Bronchial epithelial cell (primary cell): ENCODE measurements at regions not wholly inside any gene's neighbourhood (a gene's known extent, or its start where the extent isn't known, plus 50 kb on each side); places are given as distances from the start of the nearest gene placed in this dataset.

Experiments used
- DNase-seq: peaks from one replicate; pipeline ENCODE4 v3.0.0-alpha.2; 2010; ENCODE audit warnings: low read depth
- FAIRE-seq: peaks from 2 replicates; lab custom pipeline; 2011; peaks lifted over from hg19 to GRCh38; lab: Jason Lieb, UNC
- H3K27me3 ChIP-seq: 2 replicates; pipeline ENCODE4 v1.5.1; 2011; ENCODE audit warnings: low read length; ENCODE audit not compliant: control insufficient read depth, insufficient read depth
- H3K36me3 ChIP-seq: 2 replicates; pipeline ENCODE4 v1.5.1; 2011; ENCODE audit warnings: low read length; ENCODE audit not compliant: control insufficient read depth, insufficient read depth
- H3K4me3 ChIP-seq: 2 replicates; pipeline ENCODE4 v1.5.1; 2011; ENCODE audit warnings: mild to moderate bottlenecking, low read depth, low read length, control low read depth
- CTCF ChIP-seq: IDR thresholded peaks from 2 replicates; pipeline ENCODE4 v1.5.1; 2011; ENCODE audit warnings: mild to moderate bottlenecking, moderate library complexity, low read length, control low read depth, inconsistent platforms; ENCODE audit not compliant: insufficient read depth, severe bottlenecking

- DNase-seq (no peak), FAIRE-seq (no peak)
- Histone ChIP-seq H3K36me3 (no peaks in the 10 kb centered on the region), H3K4me3 (no peak overlapping the region), H3K27me3 (no peaks in the 10 kb centered on the region)
- no peak for TF ChIP-seq CTCF
Observed at GRCh38 chr16:72680732-72681131, 367.2 kb downstream of the ZFHX3 start.

DNA sequence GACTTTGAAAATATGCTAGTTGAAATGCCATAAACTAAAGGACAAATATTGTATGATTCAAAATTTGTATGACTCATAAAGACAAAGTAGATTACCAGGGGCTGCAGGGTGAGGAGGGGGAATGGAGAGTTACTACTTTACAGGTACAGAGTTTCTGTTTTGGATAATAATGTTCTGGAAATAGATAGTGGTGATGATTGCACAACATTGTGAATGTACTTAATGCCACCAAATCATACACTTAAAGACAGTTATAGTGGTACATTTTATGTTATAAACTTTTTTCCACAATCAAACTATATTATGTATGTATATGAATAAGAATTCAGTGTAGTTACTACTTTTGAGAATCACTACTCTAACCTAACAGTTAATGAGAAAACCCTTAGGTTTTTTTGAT, 368.1 kb downstream of the ZFHX3 start:
- no peaks in the 10 kb centered on the region for H3K27me3 ChIP-seq
- no peak for DNase-seq
- no peak for FAIRE-seq
- TF ChIP-seq CTCF, result no peak
- H3K4me3 ChIP-seq, result no peak overlapping the region
- H3K36me3 ChIP-seq, result no peaks in the 10 kb centered on the region

GRCh38 chr16:72677662-72678447, 370.1 kb downstream of the ZFHX3 start:
- FAIRE-seq (no peak), DNase-seq (peak; percentile 41)
- Histone ChIP-seq H3K4me3 (no peak overlapping the region), H3K36me3 (no peaks in the 10 kb centered on the region), H3K27me3 (no peaks in the 10 kb centered on the region)
- no peak for TF ChIP-seq CTCF

- Histone ChIP-seq H3K36me3 (no peaks in the 10 kb centered on the region), H3K27me3 (no peaks in the 10 kb centered on the region), H3K4me3 (no peak overlapping the region)
- FAIRE-seq (no peak), DNase-seq (peak; percentile 14)
- TF ChIP-seq CTCF, result no peak
Observed at GRCh38 chr16:72673118-72673517, 374.8 kb downstream of the ZFHX3 start.

- DNase-seq (no peak), FAIRE-seq (no peak)
- Histone ChIP-seq H3K27me3 (no peaks in the 10 kb centered on the region), H3K36me3 (no peaks in the 10 kb centered on the region), H3K4me3 (no peak overlapping the region)
- TF ChIP-seq CTCF, result no peak
Observed at GRCh38 chr16:72666267-72666666, 381.7 kb downstream of the ZFHX3 start.

GRCh38 chr16:72665701-72666100, 382.2 kb downstream of the ZFHX3 start:
- no peak for TF ChIP-seq CTCF
- Histone ChIP-seq H3K4me3 (peak overlapping the region; percentile 85), H3K36me3 (no peaks in the 10 kb centered on the region), H3K27me3 (no peaks in the 10 kb centered on the region)
- FAIRE-seq (no peak), DNase-seq (no peak)
